ENCODE measurements at regions not wholly inside any gene's neighbourhood (a gene's known extent, or its start where the extent isn't known, plus 50 kb on each side); places are given as distances from the start of the nearest gene placed in this dataset.
A peak's percentile ranks its signal among the peaks of the same experiment; 100 is the strongest.

GRCh38 chr7:148940702-148941597 is 56.9 kb upstream of the EZH2 start (continued):
- TF ChIP-seq SP4 (CRISPR knock-in tag; IDR thresholded peaks at IDR 0.05) = no peak
- TF ChIP-seq, protein P1, sequence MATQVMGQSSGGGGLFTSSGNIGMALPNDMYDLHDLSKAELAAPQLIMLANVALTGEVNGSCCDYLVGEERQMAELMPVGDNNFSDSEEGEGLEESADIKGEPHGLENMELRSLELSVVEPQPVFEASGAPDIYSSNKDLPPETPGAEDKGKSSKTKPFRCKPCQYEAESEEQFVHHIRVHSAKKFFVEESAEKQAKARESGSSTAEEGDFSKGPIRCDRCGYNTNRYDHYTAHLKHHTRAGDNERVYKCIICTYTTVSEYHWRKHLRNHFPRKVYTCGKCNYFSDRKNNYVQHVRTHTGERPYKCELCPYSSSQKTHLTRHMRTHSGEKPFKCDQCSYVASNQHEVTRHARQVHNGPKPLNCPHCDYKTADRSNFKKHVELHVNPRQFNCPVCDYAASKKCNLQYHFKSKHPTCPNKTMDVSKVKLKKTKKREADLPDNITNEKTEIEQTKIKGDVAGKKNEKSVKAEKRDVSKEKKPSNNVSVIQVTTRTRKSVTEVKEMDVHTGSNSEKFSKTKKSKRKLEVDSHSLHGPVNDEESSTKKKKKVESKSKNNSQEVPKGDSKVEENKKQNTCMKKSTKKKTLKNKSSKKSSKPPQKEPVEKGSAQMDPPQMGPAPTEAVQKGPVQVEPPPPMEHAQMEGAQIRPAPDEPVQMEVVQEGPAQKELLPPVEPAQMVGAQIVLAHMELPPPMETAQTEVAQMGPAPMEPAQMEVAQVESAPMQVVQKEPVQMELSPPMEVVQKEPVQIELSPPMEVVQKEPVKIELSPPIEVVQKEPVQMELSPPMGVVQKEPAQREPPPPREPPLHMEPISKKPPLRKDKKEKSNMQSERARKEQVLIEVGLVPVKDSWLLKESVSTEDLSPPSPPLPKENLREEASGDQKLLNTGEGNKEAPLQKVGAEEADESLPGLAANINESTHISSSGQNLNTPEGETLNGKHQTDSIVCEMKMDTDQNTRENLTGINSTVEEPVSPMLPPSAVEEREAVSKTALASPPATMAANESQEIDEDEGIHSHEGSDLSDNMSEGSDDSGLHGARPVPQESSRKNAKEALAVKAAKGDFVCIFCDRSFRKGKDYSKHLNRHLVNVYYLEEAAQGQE (IDR thresholded peaks at IDR 0.05; ENCODE audit: borderline replicate concordance in 1 of 2, low read depth in 1 of 2, low read length in 2 of 2) = peak in 1 of 2 experiments; percentile 50; a peak in 1 of 4 replicates
- TF ChIP-seq EZH2 (conservative IDR thresholded peaks at IDR 0.05; ENCODE audit: low read depth, low read length) = no peak
- TF ChIP-seq ZFP90 (CRISPR knock-in tag; IDR thresholded peaks at IDR 0.05; ENCODE audit: borderline replicate concordance) = peak; percentile 69
- TF ChIP-seq MAX (IDR thresholded peaks at IDR 0.05) = peak; percentile 93
- TF ChIP-seq, protein P2, sequence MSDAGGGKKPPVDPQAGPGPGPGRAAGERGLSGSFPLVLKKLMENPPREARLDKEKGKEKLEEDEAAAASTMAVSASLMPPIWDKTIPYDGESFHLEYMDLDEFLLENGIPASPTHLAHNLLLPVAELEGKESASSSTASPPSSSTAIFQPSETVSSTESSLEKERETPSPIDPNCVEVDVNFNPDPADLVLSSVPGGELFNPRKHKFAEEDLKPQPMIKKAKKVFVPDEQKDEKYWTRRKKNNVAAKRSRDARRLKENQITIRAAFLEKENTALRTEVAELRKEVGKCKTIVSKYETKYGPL (CRISPR knock-in tag; IDR thresholded peaks at IDR 0.05) = no peak; the same call in 1 of the 2 replicates
- no peak for TF ChIP-seq HNRNPK (IDR thresholded peaks at IDR 0.05; ENCODE audit: low read depth, low read length, poor library complexity, severe bottlenecking)
- no peak for TF ChIP-seq ZNF761 (CRISPR knock-in tag; conservative IDR thresholded peaks at IDR 0.05)
- TF ChIP-seq TBX3 (IDR thresholded peaks at IDR 0.05; ENCODE audit: borderline replicate concordance) = no peak
- no peak; the same call in 1 of the 2 replicates for TF ChIP-seq ZC3H13 (CRISPR knock-in tag; IDR thresholded peaks at IDR 0.05)
- peak; percentile 69; the same call in 1 of the 2 replicates for TF ChIP-seq FOXC1 (CRISPR knock-in tag; IDR thresholded peaks at IDR 0.05; ENCODE audit: borderline replicate concordance)
- 0 out of 2 replicates have a peak, but pooled peaks have one; percentile 48 for TF ChIP-seq BRD4 (CRISPR knock-in tag; IDR thresholded peaks at IDR 0.05)
- peak; percentile 35; the same call in 1 of the 2 replicates for TF ChIP-seq GZF1 (CRISPR knock-in tag; IDR thresholded peaks at IDR 0.05)
- no peak; the same call in 1 of the 2 replicates for TF ChIP-seq ZSCAN21 (CRISPR knock-in tag; IDR thresholded peaks at IDR 0.05; ENCODE audit: borderline replicate concordance)
- TF ChIP-seq ZNF800 (CRISPR knock-in tag; IDR thresholded peaks at IDR 0.05) = peak; percentile 67; the same call in 1 of the 2 replicates
- TF ChIP-seq NKX3-1 (CRISPR knock-in tag; IDR thresholded peaks at IDR 0.05) = peak; percentile 67; the same call in 1 of the 2 replicates
- TF ChIP-seq ZNF20 (CRISPR knock-in tag; IDR thresholded peaks at IDR 0.05) = no peak
- peak; percentile 64; the same call in 1 of the 2 replicates for TF ChIP-seq ARID2 (CRISPR knock-in tag; IDR thresholded peaks at IDR 0.05; ENCODE audit: borderline replicate concordance)
- TF ChIP-seq KLF15 (CRISPR knock-in tag; IDR thresholded peaks at IDR 0.05; ENCODE audit: borderline replicate concordance) = no peak
- TF ChIP-seq SOX6 (IDR thresholded peaks at IDR 0.05) = no peak
- TF ChIP-seq SOX6 (CRISPR knock-in tag; IDR thresholded peaks at IDR 0.05) = peak; percentile 46
- TF ChIP-seq ZNF331 (CRISPR knock-in tag; IDR thresholded peaks at IDR 0.05) = no peak; the same call in 1 of the 2 replicates
- TF ChIP-seq ZNF335 (CRISPR knock-in tag; IDR thresholded peaks at IDR 0.05) = peak; percentile 35; the same call in 1 of the 2 replicates
